ENCODE measurements at regions not wholly inside any gene's neighbourhood (a gene's known extent, or its start where the extent isn't known, plus 50 kb on each side); places are given as distances from the start of the nearest gene placed in this dataset.
"Not testable (repeated sequence)": the region's sequence is repeated elsewhere in the genome, so short reads cannot be mapped to it uniquely, and the experiment has no call there.

DNA sequence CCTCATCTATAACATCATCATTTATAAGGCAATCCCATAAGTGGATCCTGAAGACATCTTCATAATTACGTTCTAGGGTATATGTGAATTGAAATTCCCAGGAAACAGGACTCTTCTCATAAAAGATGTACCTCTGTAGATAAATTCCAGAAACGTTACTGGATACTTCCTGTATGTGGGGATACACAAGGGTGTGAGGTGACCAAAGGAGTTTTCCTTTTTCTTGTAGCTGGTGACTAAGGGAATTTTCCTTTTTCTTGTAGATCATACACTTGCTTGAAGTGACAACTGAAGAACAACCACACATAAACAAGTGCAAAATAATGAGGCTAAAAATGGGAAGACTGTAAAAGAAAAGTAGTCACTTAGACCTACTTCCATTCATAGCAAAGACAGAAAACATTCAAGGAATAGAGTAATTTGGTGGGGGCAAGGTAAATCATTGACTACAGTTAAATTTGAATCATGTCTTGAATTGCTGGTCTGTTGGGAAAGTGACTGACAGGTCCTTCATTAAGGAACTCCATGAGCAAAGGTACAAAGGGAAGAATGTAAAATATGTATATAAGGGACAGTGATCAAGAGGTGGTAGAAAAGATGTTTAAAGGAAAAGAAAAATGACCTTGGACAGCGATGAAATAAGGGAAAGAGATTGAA lies 53.2 kb upstream of the UBE2E3 start:
- DNase-seq (ENCODE audit: low read depth): peak; percentile 6

DNA sequence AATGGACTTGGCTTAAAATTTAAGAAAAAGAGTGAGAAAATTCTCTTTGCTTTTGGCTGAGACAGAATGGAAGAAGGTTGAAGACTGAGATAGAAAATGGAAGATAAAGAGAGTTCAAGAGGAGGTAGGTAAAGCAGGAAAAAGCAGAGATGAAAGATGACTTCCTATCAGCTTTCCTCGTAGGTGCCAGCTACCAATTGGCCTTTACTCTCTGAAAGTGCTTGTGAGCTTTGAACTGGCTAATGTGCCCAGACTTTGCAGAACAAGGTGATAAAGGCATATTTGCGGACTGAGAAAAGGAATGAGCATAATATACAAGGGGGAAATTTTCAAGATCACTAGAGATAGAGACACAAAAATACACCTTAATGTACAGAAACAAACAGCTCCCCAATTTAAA lies 54.7 kb upstream of the UBE2E3 start:
- no peak for DNase-seq (ENCODE audit: low read depth)

DNA sequence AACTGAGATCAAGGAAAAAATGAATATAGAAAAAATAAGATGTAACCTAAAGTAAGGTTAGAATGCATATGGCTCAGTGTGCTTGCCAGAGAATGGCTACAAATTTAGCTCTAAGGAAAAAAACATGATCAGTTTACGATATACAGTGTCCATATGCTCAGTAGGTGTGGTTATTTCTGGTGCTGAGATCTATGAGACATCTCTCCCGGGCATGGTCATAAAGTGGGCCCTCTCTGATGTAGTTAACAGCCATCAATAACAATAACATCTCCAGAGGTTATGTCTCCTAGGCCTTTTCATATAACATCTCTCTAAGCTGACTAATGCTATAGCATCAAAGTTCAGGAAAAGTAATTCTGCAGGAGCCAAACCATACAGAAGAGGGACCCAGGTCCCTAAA lies 56.3 kb upstream of the UBE2E3 start:
- DNase-seq (ENCODE audit: low read depth): no peak

DNA sequence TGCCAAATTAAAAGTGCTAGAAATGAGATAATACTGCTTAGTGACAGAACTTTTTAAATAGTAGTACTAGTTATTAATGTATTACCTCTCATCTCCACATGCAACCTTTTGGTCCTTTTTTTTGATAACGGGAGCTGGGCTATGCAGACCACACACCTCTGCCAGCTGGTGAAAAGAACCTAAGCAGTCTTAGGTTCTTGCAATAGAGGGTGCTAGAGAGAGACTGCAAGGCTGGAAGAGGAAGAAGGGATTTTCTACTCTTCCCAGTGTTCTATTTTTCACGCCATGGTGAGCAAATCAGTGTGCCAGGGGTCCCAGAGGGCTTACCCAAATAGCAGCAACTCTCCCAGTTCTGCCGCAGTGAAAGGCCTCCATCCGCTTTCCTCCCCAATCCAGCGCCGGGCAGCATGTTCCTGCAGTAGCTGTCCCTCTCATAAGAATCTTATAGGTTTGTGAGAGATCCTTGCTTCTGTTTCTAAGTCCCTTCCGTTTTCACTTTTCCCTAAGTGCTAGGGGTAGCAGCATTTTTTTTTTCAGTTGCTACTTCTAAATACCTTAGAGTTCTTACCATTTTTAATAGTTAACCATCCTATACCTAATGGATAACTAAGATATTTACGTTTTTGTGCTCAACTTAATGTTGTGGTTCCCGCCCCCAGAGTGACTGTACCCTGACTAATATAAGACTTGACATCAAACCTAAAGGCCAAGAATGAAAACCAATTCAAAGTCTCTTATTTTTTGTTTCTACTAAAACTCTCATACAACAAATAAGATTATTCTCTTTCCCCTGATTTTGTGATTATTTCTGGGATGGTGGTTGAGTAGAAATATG lies 69.4 kb upstream of the UBE2E3 start:
- no peak for DNase-seq (ENCODE audit: low read depth)

DNA sequence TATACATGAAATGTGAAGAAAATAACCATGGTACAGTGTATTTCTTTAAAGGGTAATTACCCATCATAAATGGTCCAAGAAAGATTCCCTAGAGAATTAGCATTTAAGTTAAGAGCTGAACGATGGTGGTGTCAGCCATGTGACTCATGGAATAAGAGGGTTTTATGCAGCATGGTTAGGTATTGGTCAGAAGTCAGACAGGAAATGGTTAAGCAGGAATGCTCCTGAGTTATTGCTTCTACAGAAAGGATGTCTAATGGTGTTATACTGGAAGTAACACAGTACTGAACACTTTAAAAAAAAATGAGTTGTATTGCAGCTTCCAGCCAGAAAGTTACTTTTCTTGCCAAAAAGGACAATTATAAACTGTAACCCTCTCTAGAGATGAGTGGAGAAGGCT lies 72.7 kb upstream of the UBE2E3 start:
- DNase-seq (ENCODE audit: low read depth): peak; percentile 82

DNA sequence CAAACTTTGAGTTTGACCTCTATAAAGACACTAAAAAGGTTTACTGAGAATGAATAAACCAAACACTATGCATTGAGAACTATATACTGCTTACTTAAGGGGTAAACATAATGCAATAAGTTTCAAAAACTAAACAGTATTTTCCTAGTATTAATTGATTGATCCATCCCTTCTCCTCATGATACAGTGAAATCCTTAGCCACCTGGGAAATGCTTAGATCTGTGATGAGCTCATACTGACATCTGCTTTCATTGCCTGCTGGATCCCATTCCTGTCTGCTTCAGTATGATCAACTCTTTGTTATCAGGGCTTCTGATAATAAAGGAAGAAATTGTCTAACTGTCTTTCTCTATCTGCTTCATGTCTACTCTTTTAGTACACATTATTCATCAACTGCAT lies 74.9 kb upstream of the UBE2E3 start:
- DNase-seq (ENCODE audit: low read depth): no peak

DNA sequence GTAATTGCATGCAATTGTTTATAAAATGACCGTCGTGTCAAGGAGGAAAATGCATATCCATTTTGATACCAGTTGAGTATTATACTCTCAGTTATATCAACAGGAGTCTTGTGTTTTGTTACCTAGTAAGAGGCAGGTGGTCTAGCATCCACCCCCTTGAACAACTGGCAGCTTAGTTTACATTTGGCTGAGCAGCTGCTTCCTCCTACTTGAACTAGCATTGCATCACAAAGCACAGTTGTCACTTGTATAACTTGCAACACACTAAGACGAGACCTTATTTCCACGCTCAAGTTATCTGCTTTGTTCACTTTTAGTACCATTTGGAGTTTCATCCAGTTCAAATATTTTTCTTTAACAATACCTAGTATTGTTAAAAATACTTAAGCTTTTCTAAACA lies 75.4 kb upstream of the UBE2E3 start:
- no peak for DNase-seq (ENCODE audit: low read depth)

DNA sequence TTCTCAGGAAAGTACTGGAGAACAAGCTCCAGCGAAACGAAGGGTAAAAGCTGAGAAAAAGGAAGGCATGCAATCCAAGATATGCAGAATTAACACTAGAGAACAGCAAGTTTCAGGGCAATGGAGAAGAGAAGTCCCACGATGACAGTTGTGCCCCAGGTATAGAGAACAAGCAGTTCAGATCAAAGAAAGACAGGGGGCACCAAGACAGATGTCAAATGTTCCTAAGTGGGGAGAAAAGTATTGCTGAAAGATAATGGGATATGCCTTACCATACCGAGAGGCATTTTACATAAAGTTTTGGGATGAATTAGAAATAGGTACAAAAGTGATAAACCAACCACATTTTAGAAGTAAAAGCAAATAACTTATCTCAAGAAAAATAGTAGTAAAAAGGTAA lies 79.1 kb upstream of the UBE2E3 start:
- no peak for DNase-seq (ENCODE audit: low read depth)

DNA sequence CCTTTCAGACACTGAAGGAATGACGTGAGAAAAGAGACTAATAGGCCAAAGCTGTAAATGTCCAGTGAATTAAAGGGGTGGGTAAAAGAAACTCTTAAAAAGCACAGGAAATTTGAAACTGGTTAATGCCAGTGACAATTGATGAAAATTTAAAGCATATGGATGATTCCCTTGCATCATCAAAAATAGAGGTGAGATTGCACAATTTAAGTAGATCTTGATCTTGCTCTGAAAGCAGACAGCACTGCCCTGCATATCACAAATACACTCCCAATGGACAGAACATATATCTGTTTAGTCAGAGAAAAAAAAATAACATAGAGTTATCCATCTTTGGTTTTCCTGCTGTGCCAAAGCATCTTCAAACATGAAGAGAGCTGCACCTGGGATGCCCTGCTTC lies 86.7 kb upstream of the UBE2E3 start:
- DNase-seq (ENCODE audit: low read depth): no peak

DNA sequence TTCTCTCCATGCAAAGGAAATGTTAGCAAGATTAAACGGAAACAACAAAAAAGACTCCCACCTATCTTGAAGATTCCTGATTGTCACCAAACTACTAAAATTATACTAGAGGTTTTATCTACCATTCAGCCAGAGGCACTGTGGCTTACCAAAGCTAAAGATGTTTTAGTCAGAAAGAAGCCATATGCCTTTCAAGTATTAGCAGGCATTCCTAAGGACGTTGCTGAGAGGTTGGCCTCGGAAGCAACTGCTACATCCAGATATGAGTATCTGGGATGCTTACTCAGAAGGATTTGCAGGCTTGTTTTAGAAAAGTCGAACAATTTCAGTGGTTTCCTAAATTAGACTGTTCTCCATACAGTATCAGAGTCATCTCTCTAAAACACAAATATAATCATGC lies 88.3 kb upstream of the UBE2E3 start:
- no peak for DNase-seq (ENCODE audit: low read depth)

DNA sequence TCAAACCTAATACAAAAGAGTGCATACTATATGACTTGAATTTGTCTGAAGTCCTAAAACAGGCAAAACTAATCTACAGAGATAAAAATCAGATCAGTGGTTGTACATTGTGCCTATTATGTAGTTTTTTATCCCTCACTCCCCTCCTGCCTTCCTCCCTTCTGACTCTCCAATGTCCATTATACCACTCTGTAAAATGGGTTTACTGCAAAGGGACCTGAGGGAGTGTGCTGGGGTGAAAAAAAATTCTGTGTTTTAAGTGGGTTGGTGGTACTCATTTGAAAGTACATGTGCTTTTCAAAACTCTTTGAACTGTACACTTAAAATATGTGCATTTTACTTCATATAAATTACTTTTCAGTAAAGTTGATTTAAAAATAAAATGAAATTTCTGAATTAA lies 89.0 kb upstream of the UBE2E3 start:
- no peak for DNase-seq (ENCODE audit: low read depth)

DNA sequence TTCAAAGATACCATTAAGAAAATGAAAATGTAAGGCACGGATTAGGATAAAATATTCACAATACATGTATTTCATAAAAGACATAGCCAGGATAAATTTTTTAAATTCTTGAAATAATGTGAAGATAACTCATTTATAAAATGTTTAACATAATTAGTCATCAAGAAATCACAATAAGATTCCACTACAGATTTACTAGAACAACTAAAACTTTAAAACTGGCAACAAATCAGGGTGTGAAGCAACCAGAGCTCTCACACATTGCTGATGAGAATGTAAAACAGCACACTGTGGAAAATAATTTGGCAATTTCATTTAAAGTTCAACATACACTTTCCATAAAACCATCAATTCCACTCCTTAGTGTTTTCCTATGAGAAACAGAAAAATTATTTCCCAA lies 89.6 kb upstream of the UBE2E3 start:
- peak; percentile 1 for DNase-seq (ENCODE audit: low read depth)

DNA sequence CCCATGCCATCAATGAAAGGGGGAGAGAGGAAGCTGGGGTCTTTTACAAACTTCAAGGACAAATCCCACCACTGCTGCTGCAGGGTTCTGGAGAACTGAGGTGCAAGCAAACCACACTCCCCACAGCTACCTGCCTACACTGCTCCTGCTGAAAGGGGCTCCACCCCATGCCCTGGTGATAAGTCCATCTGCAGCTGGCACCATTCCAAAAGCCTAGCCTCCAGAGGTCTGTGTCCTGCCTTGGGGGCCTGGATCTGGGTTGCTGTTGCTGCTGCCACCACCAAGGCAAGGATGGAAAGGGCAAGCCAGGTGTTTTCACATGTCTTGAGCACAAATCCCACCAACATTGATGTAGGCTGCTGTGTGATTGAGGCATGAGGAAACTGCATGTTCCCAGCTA lies 97.4 kb upstream of the UBE2E3 start:
- DNase-seq (ENCODE audit: low read depth): no peak

DNA sequence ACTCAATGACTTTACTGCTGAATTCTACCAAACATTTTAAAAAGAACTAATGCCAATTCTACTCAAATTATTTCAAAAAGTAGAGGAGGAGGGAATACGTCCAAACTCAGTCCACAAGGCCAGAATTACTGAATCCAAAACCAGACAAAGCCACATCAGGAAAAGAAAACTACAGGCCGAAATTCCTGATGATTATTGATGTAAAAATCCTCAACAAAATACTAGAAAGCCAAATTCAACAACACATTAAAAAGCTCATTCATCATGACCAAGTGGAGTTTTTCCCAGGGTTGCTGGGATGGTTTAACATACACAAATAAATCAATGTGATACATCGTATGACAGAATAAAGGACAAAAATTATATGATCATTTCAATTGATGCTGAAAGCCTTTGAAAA lies 103.9 kb upstream of the UBE2E3 start:
- DNase-seq (ENCODE audit: low read depth): peak; percentile 20

DNA sequence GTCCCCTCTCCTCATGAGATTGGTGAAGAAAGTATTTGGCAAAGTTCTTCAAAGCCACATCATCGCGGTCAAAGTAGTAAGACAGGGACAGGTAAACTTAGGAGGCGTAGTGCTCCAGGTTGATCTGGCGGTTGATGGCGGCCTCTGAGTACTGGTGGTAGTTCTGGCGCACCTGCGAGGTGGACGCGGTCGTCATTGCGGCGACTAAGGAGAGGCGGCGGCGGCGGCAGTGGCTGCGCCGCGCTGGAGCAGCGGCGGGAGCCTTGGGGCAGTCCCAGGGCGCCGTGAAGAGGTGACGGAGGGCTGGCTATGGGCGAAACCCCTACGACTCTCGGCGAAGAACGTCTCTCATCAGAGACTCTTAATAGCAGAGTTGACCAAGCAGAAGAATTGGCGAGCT lies 107.2 kb upstream of the UBE2E3 start:
- DNase-seq (ENCODE audit: low read depth): no peak

DNA sequence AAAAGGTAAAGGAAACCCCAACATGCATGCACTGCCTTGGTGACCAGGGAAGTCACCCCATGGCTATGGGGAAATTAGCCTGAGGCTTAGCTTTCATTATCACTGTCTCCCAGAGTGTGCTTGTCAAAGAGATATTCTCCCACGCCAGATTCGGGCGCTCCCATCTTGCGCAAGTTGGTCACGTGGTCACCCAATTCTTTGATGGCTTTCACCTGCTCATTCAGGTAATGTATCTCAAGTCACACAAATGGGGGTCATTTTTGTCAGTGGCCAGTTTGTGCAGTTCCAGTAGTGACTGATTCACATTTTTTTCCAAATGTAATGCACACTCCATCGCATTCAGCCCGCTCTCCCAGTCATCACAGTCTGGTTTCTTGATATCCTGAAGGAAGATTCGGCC lies 107.6 kb upstream of the UBE2E3 start:
- DNase-seq (ENCODE audit: low read depth): not testable (repeated sequence)

DNA sequence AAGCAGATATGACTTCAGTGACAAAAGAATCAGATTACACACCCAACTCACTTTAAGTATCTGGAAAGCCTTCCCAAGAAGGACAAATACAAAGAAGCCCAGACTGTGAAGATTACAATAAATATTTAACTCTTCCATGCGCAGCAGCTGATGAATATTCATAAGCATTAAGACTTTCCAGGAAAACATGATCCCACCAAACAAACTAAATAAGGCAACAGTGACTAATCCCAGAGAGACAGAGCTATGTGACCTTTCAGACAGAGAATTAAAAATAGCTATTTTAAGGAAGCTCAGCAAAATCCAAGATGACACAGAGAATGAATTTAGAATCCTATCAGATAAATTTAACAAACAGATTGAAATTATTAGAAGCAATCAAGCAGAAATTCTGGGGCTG lies 108.2 kb upstream of the UBE2E3 start:
- DNase-seq (ENCODE audit: low read depth): peak; percentile 71

DNA sequence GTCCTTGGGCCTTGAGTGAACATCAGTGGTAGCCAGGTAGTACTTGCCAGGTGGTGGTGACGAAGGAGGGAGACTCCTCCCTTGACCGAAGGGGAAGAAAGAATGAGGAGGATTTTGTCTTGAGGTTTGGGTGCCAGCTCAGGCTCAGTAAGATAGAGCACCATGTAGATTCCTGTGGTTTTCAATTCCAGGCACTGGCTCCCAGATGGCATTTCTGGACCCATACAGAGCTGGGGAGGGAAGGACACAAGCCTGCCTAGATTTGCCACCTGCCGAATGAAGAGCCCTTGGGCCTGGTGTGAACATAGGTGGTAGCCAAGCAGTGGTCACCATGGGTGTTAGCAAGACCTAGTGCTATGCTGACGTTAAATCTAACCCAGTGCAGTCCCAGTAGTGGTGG lies 108.8 kb upstream of the UBE2E3 start:
- peak; percentile 37 for DNase-seq (ENCODE audit: low read depth)

DNA sequence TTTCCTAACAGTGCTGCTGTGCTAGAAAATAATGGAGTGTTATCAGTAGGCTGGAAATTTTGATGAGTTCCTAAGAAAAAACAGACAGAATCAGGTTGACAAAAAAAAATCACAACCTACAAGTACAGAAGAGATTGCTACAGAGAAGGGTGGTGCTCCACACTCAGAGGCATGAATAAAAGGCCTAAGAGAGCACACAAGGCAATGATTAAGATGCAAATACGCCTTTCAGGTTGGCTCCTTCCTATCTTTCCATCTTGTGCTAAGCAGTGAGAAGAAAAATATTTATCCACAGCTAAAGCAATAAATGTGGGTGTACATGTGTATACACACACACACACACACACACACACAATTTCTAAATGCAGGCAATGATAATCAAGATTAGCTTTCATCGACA lies 130.6 kb upstream of the UBE2E3 start:
- no peak for DNase-seq (ENCODE audit: low read depth)

DNA sequence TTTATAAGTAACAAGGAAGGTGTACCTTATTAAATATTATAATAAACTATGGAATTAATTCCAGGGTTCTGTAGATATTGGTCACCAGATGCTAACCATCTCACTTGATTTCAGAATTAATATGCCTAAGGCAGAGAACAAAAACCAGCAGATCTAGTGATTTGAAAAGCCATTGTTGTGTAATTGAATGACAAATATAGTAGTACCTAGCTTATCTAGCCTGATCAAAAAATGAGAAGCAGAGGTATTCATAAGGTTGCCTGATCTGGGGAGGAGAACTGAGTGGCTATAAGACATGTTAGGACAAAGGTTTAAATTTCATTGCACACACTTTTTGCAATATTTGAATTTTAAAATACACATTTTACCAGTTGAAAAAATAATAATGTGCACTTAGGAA lies 132.0 kb upstream of the UBE2E3 start:
- DNase-seq (ENCODE audit: low read depth): no peak

DNA sequence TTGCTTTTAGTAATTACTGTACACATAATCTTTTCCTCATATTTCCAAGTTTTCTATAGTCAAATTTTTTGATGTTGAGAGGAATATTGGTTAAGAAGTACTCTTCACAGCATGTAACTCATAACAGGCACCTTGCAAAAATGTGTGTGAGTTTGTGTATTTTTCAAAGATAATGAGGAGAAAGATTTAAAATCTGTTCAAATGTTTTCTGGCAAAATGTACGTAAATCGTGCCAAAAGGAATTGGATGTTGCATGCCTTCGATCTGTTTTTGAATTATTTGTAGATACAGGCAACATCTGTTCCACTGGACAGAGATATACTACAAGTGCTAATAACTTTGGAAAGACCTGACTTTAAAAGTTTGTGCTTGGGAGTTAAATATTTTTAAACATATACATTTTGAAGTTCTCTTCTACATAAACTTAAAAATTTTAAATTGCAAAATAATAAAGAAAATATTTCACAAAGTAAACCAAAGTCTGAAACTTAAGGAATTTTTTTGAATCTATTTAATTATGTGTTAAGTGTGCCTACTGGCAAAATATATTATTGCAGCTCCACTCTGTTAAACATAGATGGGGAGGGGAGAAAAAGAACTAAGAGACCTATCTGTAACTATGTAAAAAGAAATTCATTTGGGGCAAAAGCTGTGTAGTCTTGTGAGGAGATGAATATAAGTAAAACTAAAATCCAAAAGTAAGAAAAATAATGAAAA lies 133.5 kb upstream of the UBE2E3 start:
- DNase-seq (ENCODE audit: low read depth): no peak

DNA sequence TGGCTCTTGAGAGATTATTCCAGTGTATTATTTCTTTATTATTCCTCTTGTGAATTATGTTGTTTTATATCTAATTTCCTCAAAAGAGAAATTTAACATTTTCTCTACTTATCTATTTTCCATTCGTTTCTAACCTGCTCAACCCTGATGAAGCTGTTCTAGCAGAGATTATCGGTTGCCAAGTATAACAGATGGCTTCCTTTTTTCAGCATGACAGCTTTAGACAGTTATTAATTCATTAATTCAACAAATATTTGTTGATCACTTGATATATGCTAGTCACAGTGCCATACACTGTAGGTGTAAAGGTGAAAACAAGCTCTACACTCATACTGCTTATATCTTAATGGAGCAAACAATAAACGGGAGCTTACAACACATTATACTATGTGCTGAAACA lies 137.9 kb upstream of the UBE2E3 start:
- no peak for DNase-seq (ENCODE audit: low read depth)

DNA sequence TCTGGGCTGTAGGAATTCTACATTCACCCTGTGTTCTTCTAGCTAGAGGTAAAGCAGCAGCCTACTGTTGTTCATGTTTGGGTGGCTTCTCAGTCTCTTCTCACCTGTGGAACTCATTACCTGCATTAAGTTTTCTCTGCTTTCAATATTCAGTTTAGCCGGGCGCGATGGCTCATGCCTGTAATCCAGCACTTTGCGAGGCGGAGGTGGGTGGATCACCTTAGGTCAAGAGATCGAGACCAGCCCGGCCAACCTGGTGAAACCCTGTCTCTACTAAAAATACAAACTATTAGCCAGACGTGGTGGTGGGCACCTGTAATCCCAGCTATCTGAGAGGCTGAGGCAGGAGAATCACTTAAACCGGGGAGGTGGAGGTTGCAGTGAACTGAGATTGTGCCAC lies 139.8 kb upstream of the UBE2E3 start:
- no peak for DNase-seq (ENCODE audit: low read depth)

All from M059J (cell line).